HG02981 (cell line): ENCODE measurements at regions not wholly inside any gene's neighbourhood (a gene's known extent, or its start where the extent isn't known, plus 50 kb on each side); places are given as distances from the start of the nearest gene placed in this dataset.

ENCODE experiments used
- ATAC-seq: cut with Tn5 transposase; IDR thresholded peaks from one replicate; pipeline ENCODE4 v1.9.1; 2021; ENCODE audit warnings: mild to moderate bottlenecking, moderate library complexity; ENCODE audit not compliant: unreplicated experiment

DNA sequence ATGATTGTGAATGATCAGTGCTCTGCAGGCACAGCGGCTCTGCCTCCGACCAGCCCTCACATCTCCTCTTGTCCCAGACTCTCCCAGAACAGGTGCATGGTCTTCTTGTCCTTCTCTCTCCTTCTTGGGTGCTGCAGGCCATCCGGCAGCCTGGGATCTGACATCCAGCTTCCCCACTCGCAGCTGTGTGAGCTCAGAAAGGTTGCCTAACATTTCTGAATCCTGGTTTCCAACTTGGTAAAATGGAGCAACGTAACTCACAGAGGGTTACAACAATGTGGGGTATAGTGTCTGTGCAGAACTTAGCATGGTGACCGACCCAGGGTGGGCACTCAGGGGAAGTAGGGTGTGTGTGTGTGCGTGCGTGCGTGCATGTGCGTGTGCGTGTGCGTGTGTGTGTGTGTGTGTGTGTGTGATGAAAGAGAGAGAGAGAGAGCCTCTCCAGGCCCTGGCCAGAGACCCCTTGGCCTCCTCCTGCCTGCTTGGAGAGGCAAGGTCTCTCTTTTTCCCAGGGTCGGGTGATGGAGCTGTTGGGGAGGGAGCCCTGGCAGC, 110.1 kb downstream of the SNX5 start:
- ATAC-seq = no peak

GRCh38 chr20:17857639-17858449, 110.8 kb downstream of the SNX5 start:
- no peak for ATAC-seq

- no peak for ATAC-seq
Observed at GRCh38 chr20:17856837-17857605, 111.6 kb downstream of the SNX5 start.

- ATAC-seq = peak; percentile 78
Observed at GRCh38 chr20:17856024-17856564, 112.5 kb downstream of the SNX5 start.

- no peak for ATAC-seq
Observed at GRCh38 chr20:17854307-17854903, 114.2 kb downstream of the SNX5 start.

GRCh38 chr20:17852323-17852722, 116.3 kb downstream of the SNX5 start:
- ATAC-seq = no peak

DNA sequence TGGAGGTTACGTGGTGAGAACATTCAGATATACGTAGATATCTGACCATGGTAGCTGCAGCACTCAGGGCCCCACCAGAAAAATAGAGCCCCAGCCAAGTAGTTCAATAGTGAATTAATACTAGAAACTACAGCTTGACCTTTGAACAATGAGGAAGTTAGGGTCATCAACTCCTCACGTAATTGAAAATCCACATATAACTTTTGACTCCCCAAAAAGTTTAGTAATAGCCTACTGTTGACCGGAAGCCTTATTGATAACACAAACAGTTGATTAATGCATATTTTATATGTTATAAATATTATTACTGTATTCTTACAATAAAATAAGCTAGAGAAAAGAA, 117.9 kb downstream of the SNX5 start:
- no peak for ATAC-seq

- ATAC-seq = no peak
Observed at GRCh38 chr20:17849901-17850683, 118.5 kb downstream of the SNX5 start.

GRCh38 chr20:17849138-17849900, 119.3 kb downstream of the SNX5 start:
- ATAC-seq = no peak

GRCh38 chr20:17848249-17849048, 120.1 kb downstream of the SNX5 start:
- no peak for ATAC-seq

- ATAC-seq = peak; percentile 39
Observed at GRCh38 chr20:17845701-17846475, 122.7 kb downstream of the SNX5 start.

GRCh38 chr20:17844549-17845298, 123.9 kb downstream of the SNX5 start:
- ATAC-seq = no peak

- no peak for ATAC-seq
Observed at GRCh38 chr20:17844133-17844429, 124.5 kb downstream of the SNX5 start.

DNA sequence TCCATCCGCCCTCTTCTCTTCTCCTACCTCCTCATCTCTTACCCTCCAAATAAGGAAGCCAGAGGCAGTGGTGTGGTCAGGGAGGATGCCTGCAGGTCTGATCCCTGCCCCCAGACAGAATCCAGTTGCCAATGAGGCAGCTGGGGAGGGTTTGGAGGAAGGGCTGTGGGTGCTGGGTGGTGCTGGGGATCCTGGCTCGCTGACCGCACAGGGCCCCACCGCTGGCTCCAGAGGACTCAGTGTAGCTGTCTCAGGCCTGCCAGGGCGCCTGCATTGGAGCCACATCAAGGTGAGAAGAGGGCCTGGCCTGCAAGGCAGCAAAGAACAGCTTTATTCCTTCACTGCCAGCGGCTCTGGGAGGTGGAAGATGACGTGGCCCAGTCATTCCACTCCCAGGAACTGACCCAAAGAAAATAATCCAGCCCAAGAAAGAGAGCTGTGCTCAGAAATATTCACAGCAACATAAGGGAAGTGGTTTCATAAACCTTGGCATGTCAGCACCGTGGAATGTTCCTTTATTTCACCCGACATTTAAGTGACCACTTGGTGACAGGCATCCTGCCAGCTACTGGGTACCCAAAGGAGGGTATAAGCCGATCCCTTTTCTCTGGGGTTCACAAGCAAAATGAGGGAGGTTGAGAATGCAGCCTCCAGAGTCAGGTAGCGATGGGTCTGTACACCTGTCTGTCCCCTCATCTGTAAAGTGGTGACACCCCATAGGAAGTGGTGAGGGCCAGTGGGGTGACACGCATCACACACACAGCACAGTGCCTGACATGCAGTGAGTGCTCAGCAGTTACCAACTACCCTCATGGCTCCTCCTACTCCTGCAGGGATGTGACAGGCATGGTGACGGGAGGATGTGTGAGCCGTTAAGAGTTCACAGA, 125.1 kb downstream of the SNX5 start:
- ATAC-seq = peak; percentile 65

- no peak for ATAC-seq
Observed at GRCh38 chr20:17841751-17842215, 126.8 kb downstream of the SNX5 start.

GRCh38 chr20:17840423-17840822, 128.2 kb downstream of the SNX5 start:
- no peak for ATAC-seq

- no peak for ATAC-seq
Observed at GRCh38 chr20:17838921-17839320, 129.7 kb downstream of the SNX5 start.
